ENCODE measurements at regions not wholly inside any gene's neighbourhood (a gene's known extent, or its start where the extent isn't known, plus 50 kb on each side); places are given as distances from the start of the nearest gene placed in this dataset.
"Not testable (repeated sequence)": the region's sequence is repeated elsewhere in the genome, so short reads cannot be mapped to it uniquely, and the experiment has no call there.

GRCh38 chr6:4656106-4656505 is 120.1 kb upstream of the CDYL start:
- DNase-seq (ENCODE audit: extremely low read depth in 1 of 2, low read depth in 1 of 2), result no peak

DNA sequence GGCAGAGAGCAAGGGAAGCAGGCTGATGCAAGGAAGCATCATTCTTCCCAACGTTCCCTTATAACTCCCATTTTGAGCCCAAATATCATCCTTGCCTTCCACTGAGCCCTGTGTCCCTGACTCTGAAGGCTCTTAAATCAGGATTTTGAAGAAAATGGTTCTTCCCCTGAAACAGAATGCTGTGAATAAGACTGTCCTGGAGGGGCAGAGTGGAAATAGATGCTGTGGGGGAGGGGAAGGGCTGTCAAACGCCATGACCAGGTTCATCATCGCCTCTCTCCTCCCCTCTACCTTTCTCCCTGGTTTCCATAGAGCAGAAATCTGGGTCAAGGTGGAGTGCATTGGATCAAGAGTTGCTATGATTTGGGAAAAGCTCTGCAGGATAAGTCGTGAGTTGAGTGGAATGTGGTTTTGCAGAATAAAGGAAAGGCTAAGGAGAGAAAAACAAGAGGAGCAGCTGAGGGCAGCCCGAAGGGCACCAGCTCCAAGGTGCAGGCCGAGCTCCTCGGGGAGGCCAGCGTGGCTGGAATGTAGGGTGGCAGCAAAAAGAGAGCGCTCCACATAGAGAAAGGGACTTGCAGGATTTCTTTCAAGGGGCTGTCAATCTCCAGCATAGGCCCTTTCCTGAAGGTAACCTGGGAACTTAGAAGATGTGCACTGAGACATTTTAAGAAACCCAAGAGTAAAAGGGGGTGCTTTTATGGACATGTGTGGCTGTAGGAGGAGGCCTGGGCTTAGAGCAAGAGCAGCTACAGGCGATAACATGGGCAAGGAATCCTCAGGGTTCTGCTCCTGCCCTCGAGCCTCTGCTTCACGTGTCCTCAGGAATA is 120.8 kb upstream of the CDYL start:
- no peak for DNase-seq (ENCODE audit: extremely low read depth in 1 of 2, low read depth in 1 of 2)

DNA sequence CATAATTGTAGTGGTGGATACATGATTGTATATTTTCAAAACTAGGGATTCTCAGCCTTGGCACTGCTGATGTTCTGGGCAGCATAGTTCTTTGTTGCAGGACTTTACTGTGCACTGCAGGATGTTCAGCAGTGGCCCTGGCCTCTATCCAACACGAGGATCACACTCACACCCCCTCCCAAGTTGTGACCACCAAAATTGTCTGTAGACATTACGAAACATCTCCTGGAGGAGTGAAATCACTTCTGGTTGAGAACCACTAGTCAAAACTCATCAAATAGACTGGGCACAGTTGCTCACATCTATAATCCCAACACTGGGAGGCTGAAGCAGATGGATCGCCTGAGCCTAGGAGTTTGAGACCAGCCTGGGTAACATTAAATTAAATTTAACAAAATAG is 123.1 kb upstream of the CDYL start:
- no peak for DNase-seq (ENCODE audit: extremely low read depth in 1 of 2, low read depth in 1 of 2)

GRCh38 chr6:4651831-4652467 is 124.3 kb upstream of the CDYL start:
- DNase-seq (ENCODE audit: extremely low read depth in 1 of 2, low read depth in 1 of 2), result no peak

- DNase-seq (ENCODE audit: extremely low read depth in 1 of 2, low read depth in 1 of 2), result no peak
These were observed 126.5 kb upstream of the CDYL start for GRCh38 chr6:4649728-4650127.

GRCh38 chr6:4647414-4648365 is 128.5 kb upstream of the CDYL start:
- DNase-seq (ENCODE audit: extremely low read depth in 1 of 2, low read depth in 1 of 2), result no peak

GRCh38 chr6:4645713-4646360 is 130.4 kb upstream of the CDYL start:
- DNase-seq (ENCODE audit: extremely low read depth in 1 of 2, low read depth in 1 of 2), result no peak

DNA sequence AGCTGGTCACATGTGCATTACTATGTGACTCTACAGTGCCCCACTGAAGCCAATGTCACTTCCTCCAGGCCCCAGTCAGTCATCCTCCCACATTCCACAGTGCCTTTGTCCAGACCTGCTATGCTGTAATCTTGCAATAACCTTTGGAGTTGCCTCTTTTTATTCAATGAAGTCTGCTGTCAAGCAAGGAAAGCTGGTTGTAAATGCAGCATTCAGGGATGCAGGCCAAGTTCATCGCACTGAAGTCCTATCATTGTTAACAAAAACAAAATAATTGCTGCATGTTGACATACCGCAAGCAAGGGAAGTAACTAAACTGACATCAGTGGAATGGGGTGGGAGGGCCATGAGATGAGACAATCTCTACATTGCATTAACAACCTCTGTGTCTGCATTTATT is 131.2 kb upstream of the CDYL start:
- DNase-seq (ENCODE audit: extremely low read depth in 1 of 2, low read depth in 1 of 2), result no peak

DNA sequence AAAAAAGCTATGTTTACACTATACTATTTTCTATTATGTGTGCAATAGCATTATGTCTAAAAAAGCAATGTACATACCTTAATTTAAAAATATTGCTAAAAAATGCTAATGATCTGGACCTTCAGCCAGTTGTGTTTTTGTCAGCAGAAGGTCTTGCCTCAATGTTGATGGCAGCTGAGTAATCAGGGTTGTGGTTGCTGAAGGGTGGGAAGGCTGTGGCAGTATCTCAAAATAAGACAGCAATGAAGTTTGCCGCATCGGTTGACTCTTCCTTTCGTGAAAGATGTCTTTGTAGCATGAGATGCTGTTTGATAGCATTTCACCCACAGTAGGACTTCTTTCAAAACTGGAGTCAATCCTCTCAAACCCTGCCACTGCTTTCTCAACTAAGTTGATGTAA is 134.7 kb upstream of the CDYL start:
- DNase-seq (ENCODE audit: extremely low read depth in 1 of 2, low read depth in 1 of 2), result no peak

- no peak for DNase-seq (ENCODE audit: extremely low read depth in 1 of 2, low read depth in 1 of 2)
These were observed 136.1 kb upstream of the CDYL start for GRCh38 chr6:4640139-4640538.

GRCh38 chr6:4638641-4639040 is 137.6 kb upstream of the CDYL start:
- DNase-seq (ENCODE audit: extremely low read depth in 1 of 2, low read depth in 1 of 2), result no peak

GRCh38 chr6:4637691-4638433 is 138.3 kb upstream of the CDYL start:
- no peak for DNase-seq (ENCODE audit: extremely low read depth in 1 of 2, low read depth in 1 of 2)

- DNase-seq (ENCODE audit: extremely low read depth in 1 of 2, low read depth in 1 of 2), result no peak
These were observed 139.4 kb upstream of the CDYL start for GRCh38 chr6:4636881-4637224.

GRCh38 chr6:4636191-4636880 is 139.9 kb upstream of the CDYL start:
- DNase-seq (ENCODE audit: extremely low read depth in 1 of 2, low read depth in 1 of 2), result no peak

- no peak for DNase-seq (ENCODE audit: extremely low read depth in 1 of 2, low read depth in 1 of 2)
These were observed 140.5 kb upstream of the CDYL start for GRCh38 chr6:4635666-4636065.

GRCh38 chr6:4632421-4632820 is 143.8 kb upstream of the CDYL start:
- no peak for DNase-seq (ENCODE audit: extremely low read depth in 1 of 2, low read depth in 1 of 2)

DNA sequence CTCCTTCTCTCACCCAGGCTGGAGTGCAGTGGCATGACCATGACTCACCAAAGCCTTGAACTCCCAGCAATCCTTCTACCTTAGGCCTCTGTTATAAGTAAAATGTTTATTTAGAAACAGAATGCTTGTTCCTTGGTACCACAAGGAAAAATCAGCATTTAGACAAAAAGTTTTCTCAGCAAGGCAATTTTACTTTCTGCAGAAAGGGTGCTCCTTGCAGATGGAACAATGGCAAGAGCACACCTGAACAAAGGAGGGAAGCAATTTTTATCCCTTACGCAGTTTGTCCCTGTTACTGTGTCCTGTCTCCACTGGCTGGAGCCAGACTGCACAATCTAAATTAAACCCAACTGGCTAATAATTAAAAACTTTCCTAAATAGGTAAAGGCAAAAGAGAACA is 146.4 kb upstream of the CDYL start:
- not testable (repeated sequence) for DNase-seq (ENCODE audit: extremely low read depth in 1 of 2, low read depth in 1 of 2)

GRCh38 chr6:4625557-4625956 is 150.6 kb upstream of the CDYL start:
- no peak for DNase-seq (ENCODE audit: extremely low read depth in 1 of 2, low read depth in 1 of 2)

- DNase-seq (ENCODE audit: extremely low read depth in 1 of 2, low read depth in 1 of 2), result no peak
These were observed 151.5 kb upstream of the CDYL start for GRCh38 chr6:4624726-4625125.

Data from activated CD8-positive, alpha-beta memory T cell treated with anti-CD3 and anti-CD28 coated beads for 1 hour (primary cell).